ENCODE measurements at regions not wholly inside any gene's neighbourhood (a gene's known extent, or its start where the extent isn't known, plus 50 kb on each side); places are given as distances from the start of the nearest gene placed in this dataset.

DNA sequence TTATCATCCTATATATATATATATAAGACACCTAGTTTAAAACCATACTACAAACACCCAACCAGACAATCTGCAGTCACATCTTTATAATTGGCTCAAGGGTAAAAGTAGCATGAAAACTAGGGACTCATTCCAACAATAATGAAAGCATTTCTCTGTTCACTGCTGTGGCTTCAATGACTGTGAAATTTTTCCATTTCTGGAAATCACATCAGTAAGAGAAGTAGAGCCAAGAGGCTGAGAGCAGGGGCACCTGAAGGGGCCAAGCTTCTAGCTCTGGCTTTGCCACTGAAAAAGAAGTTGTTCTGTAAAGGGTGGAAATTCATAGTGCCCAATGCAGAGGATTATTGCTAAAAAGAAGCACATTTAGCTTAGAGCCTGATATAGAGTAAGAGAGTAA, 158.6 kb upstream of the GLI3 start:
- Histone ChIP-seq H3K4me1 (no peaks in the 10 kb centered on the region), H3K4me3 (no peak overlapping the region), H3K27me3 (ENCODE audit: insufficient read depth in 3 of 3, low read length in 2 of 3) (no peaks in the 10 kb centered on the region), H3K27ac (no peak overlapping the region), H3K36me3 (ENCODE audit: insufficient read depth in 1 of 2, low read depth in 1 of 2) (no peaks in the 10 kb centered on the region), H3K9me3 (no peaks in the 10 kb centered on the region)
- intact Hi-C loops (cut with DNase I) = no loop called here
- no peak for TF ChIP-seq CTCF (IDR thresholded peaks at IDR 0.05)
- DNase-seq = no peak
- no peak for ATAC-seq

- no peak for TF ChIP-seq CTCF (IDR thresholded peaks at IDR 0.05)
- no peaks in the 10 kb centered on the region for H3K27me3 ChIP-seq (ENCODE audit: insufficient read depth in 3 of 3, low read length in 2 of 3)
- no peaks in the 10 kb centered on the region for H3K4me1 ChIP-seq
- H3K36me3 ChIP-seq (ENCODE audit: insufficient read depth in 1 of 2, low read depth in 1 of 2) = no peaks in the 10 kb centered on the region
- ATAC-seq (no peak), DNase-seq (no peak)
- intact Hi-C loops (cut with DNase I) = no loop called here
- no peaks in the 10 kb centered on the region for H3K9me3 ChIP-seq
- WGBS, 3 donors = 87 to 91% (median 90%) methylated on average over 3 of the region's 3 CpGs
- H3K27ac ChIP-seq = no peak overlapping the region
- H3K4me3 ChIP-seq = no peak overlapping the region
Measured at GRCh38 chr7:42392826-42393225, 155.8 kb upstream of the GLI3 start.

DNA sequence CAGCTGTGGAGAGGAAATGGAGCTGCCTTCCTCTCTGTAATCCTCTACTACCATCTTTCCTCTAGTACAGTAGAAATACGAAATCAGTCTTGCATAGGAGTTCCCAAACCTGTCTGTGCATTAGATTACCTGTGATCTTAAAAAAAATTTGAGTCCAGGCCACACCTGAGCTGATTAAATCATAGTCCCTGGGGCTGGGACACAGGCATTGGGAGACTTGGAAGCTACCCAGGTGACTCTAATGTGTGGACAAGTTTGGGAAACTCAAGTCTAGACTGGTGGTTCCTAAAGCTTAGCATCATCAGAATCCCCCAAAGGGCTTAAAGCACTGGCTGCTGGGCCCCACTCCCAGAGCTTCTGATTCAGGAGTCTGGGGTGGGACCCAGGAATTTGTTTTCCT, 152.7 kb upstream of the GLI3 start:
- TF ChIP-seq CTCF (IDR thresholded peaks at IDR 0.05) = no peak
- intact Hi-C loops (cut with DNase I) = no loop called here

GRCh38 chr7:42385912-42386311, 148.9 kb upstream of the GLI3 start:
- Histone ChIP-seq H3K27ac (no peak overlapping the region), H3K9me3 (no peaks in the 10 kb centered on the region), H3K36me3 (ENCODE audit: insufficient read depth in 1 of 2, low read depth in 1 of 2) (no peaks in the 10 kb centered on the region), H3K27me3 (ENCODE audit: insufficient read depth in 3 of 3, low read length in 2 of 3) (no peaks in the 10 kb centered on the region), H3K4me1 (no peaks in the 10 kb centered on the region), H3K4me3 (no peak overlapping the region)
- no peak for TF ChIP-seq CTCF (IDR thresholded peaks at IDR 0.05)
- DNase-seq (no peak), ATAC-seq (no peak)
- WGBS, 3 donors = 90 to 92% (median 90%) methylated on average over 3 of the region's 3 CpGs
- intact Hi-C loops (cut with DNase I) = no loop called here

More for the DNA sequence above, 152.7 kb upstream of the GLI3 start:
- DNase-seq (no peak), ATAC-seq (no peak)
- Histone ChIP-seq H3K27me3 (ENCODE audit: insufficient read depth in 3 of 3, low read length in 2 of 3) (no peaks in the 10 kb centered on the region), H3K4me3 (no peak overlapping the region), H3K9me3 (no peaks in the 10 kb centered on the region), H3K36me3 (ENCODE audit: insufficient read depth in 1 of 2, low read depth in 1 of 2) (no peaks in the 10 kb centered on the region), H3K27ac (no peak overlapping the region), H3K4me1 (no peaks in the 10 kb centered on the region)
- WGBS, 3 donors = 90 to 100% (median 92%) methylated on average over 1 of the region's 1 CpG

DNA sequence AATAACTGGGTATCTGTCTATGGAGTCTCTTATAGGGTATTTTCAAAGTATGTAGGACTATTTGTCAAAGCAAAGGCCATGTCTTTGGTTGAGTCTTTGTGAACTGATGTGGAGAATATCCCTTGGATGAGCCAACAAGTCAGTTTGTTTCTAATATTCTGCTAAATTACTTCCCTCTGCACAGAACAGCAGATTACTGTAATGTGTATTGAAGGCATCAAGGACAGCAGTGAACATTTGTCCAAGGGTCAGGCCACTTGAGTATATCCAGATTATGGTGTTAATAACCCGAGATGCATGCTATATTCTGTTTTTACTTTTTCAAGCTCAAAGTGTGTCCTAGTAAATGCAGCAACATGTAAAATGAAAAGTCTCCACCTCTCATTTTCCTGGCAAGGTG, 144.2 kb upstream of the GLI3 start:
- H3K27me3 ChIP-seq (ENCODE audit: insufficient read depth in 3 of 3, low read length in 2 of 3) = no peaks in the 10 kb centered on the region
- 33 to 45% (median 45%) methylated on average over 1 of the region's 1 CpG for WGBS, 3 donors
- intact Hi-C loops (cut with DNase I) = no loop called here
- H3K36me3 ChIP-seq (ENCODE audit: insufficient read depth in 1 of 2, low read depth in 1 of 2) = no peaks in the 10 kb centered on the region
- TF ChIP-seq CTCF (IDR thresholded peaks at IDR 0.05) = no peak
- H3K9me3 ChIP-seq = no peaks in the 10 kb centered on the region
- no peak overlapping the region for H3K27ac ChIP-seq
- no peaks in the 10 kb centered on the region for H3K4me1 ChIP-seq
- ATAC-seq (no peak), DNase-seq (no peak)
- H3K4me3 ChIP-seq = no peak overlapping the region
